ENCODE measurements at regions not wholly inside any gene's neighbourhood (a gene's known extent, or its start where the extent isn't known, plus 50 kb on each side); places are given as distances from the start of the nearest gene placed in this dataset.
"Not testable (repeated sequence)": the region's sequence is repeated elsewhere in the genome, so short reads cannot be mapped to it uniquely, and the experiment has no call there.

GRCh38 chr10:3964516-3964915 lies 179.5 kb upstream of the KLF6 start:
- DNase-seq: no peak

- DNase-seq: no peak
Observed at GRCh38 chr10:3963191-3963673, 178.2 kb upstream of the KLF6 start.

GRCh38 chr10:3961082-3961481 lies 176.1 kb upstream of the KLF6 start:
- no peak for DNase-seq

GRCh38 chr10:3960496-3960895 lies 175.5 kb upstream of the KLF6 start:
- no peak for DNase-seq

- DNase-seq: no peak
Observed at GRCh38 chr10:3959370-3960325, 174.6 kb upstream of the KLF6 start.

GRCh38 chr10:3958472-3958996 lies 173.5 kb upstream of the KLF6 start:
- DNase-seq: no peak

- peak; percentile 100 for DNase-seq
Observed at GRCh38 chr10:3955955-3956617, 171.1 kb upstream of the KLF6 start.

- peak; percentile 96 for DNase-seq
Observed at GRCh38 chr10:3955493-3955892, 170.5 kb upstream of the KLF6 start.

GRCh38 chr10:3954615-3955014 lies 169.6 kb upstream of the KLF6 start:
- peak; percentile 55 for DNase-seq

- not testable (repeated sequence) for DNase-seq
Observed at GRCh38 chr10:3954007-3954406, 169.0 kb upstream of the KLF6 start.

GRCh38 chr10:3951993-3952392 lies 167.0 kb upstream of the KLF6 start:
- no peak for DNase-seq

GRCh38 chr10:3950676-3951275 lies 165.8 kb upstream of the KLF6 start:
- no peak for DNase-seq

GRCh38 chr10:3949711-3950110 lies 164.7 kb upstream of the KLF6 start:
- no peak for DNase-seq

GRCh38 chr10:3948843-3949242 lies 163.8 kb upstream of the KLF6 start:
- peak; percentile 86 for DNase-seq

GRCh38 chr10:3946234-3947229 lies 161.5 kb upstream of the KLF6 start:
- no peak for DNase-seq

- no peak for DNase-seq
Observed at GRCh38 chr10:3945026-3945425, 160.0 kb upstream of the KLF6 start.

- DNase-seq: no peak
Observed at GRCh38 chr10:3944591-3944990, 159.6 kb upstream of the KLF6 start.

GRCh38 chr10:3943695-3944257 lies 158.8 kb upstream of the KLF6 start:
- DNase-seq: no peak

GRCh38 chr10:3942937-3943489 lies 158.0 kb upstream of the KLF6 start:
- no peak for DNase-seq

GRCh38 chr10:3941676-3942075 lies 156.7 kb upstream of the KLF6 start:
- DNase-seq: no peak

- DNase-seq: no peak
Observed at GRCh38 chr10:3936422-3937040, 151.5 kb upstream of the KLF6 start.
